Neural progenitor cell (in vitro differentiated cells): ENCODE measurements at regions not wholly inside any gene's neighbourhood (a gene's known extent, or its start where the extent isn't known, plus 50 kb on each side); places are given as distances from the start of the nearest gene placed in this dataset.

ENCODE experiments used
- DNase-seq: peaks from one replicate; pipeline ENCODE4 v3.0.0-alpha.2; 2016; ENCODE audit warnings: low spot score
- H2AFZ ChIP-seq: fragments of 200-600 bp; sonication (generic); replicated peaks from 2 replicates; pipeline ENCODE4 v1.6.1; 2016; ENCODE audit warnings: antibody characterized with exemption
- H3F3A ChIP-seq: fragments of 200-600 bp; sonication (generic); 2 replicates; pipeline ENCODE4 v1.6.1; 2016; ENCODE audit warnings: antibody characterized with exemption, low read depth
- H3K27ac ChIP-seq: fragments of 200-600 bp; sonication (generic); 2 replicates; pipeline ENCODE4 v1.5.1; 2016; ENCODE audit warnings: mild to moderate bottlenecking
- H3K27me3 ChIP-seq: fragments of 200-600 bp; sonication (generic); 2 replicates; pipeline ENCODE4 v1.6.1; 2016; ENCODE audit warnings: mild to moderate bottlenecking, moderate library complexity
- H3K36me3 ChIP-seq: fragments of 200-600 bp; sonication (generic); 2 replicates; pipeline ENCODE4 v1.5.1; 2016
- H3K4me1 ChIP-seq: fragments of 200-600 bp; sonication (generic); 2 replicates; pipeline ENCODE4 v1.6.1; 2016; ENCODE audit warnings: mixed run types
- H3K4me2 ChIP-seq: fragments of 200-600 bp; sonication (generic); 2 replicates; pipeline ENCODE4 v1.6.1; 2016
- H3K4me3 ChIP-seq: fragments of 200-600 bp; sonication (generic); 2 replicates; pipeline ENCODE4 v1.5.1; 2016
- H3K79me2 ChIP-seq: fragments of 200-600 bp; sonication (generic); 2 replicates; pipeline ENCODE4 v1.6.1; 2016; ENCODE audit warnings: low read depth
- H3K9ac ChIP-seq: fragments of 200-600 bp; sonication (generic); 2 replicates; pipeline ENCODE4 v1.6.1; 2016
- H3K9me3 ChIP-seq: fragments of 200-600 bp; sonication (generic); 2 replicates; pipeline ENCODE4 v1.5.1; 2016; ENCODE audit warnings: low read depth
- H4K20me1 ChIP-seq: fragments of 200-600 bp; sonication (generic); 2 replicates; pipeline ENCODE4 v1.6.1; 2016; ENCODE audit warnings: low read depth
- H3K27ac Mint-ChIP-seq: 3 replicates; pipeline ENCODE4 v1.8.0; 2021; ENCODE audit warnings: mixed read lengths
- H3K27me3 Mint-ChIP-seq: 2 replicates; pipeline ENCODE4 v1.8.0; 2022; ENCODE audit warnings: low read depth, mild to moderate bottlenecking, inconsistent platforms, moderate library complexity, mixed read lengths; ENCODE audit not compliant: insufficient read depth
- H3K36me3 Mint-ChIP-seq: 3 replicates; pipeline ENCODE4 v1.8.0; 2021; ENCODE audit warnings: mixed read lengths
- H3K4me1 Mint-ChIP-seq: 3 replicates; pipeline ENCODE4 v1.8.0; 2021; ENCODE audit warnings: mixed read lengths
- H3K4me3 Mint-ChIP-seq: 3 replicates; pipeline ENCODE4 v1.8.0; 2021; ENCODE audit warnings: mild to moderate bottlenecking, moderate library complexity, mixed read lengths
- H3K9me3 Mint-ChIP-seq: 3 replicates; pipeline ENCODE4 v1.8.0; 2020; ENCODE audit warnings: mixed read lengths
- EZH2 ChIP-seq: fragments of 200-600 bp; sonication (generic); IDR thresholded peaks from 2 replicates; pipeline ENCODE4 v1.6.1; 2017; ENCODE audit warnings: antibody characterized with exemption, mild to moderate bottlenecking, moderate library complexity
- EZH2phosphoT487 ChIP-seq: fragments of 200-600 bp; sonication (generic); IDR thresholded peaks from 2 replicates; pipeline ENCODE4 v1.6.1; 2017; ENCODE audit warnings: antibody characterized with exemption
- TF ChIP-seq, protein P1 (sequence below): fragments of 200-600 bp; sonication (generic); IDR thresholded peaks from 2 replicates; pipeline ENCODE4 v1.5.1; 2017; ENCODE audit warnings: antibody characterized with exemption, mild to moderate bottlenecking

DNA sequence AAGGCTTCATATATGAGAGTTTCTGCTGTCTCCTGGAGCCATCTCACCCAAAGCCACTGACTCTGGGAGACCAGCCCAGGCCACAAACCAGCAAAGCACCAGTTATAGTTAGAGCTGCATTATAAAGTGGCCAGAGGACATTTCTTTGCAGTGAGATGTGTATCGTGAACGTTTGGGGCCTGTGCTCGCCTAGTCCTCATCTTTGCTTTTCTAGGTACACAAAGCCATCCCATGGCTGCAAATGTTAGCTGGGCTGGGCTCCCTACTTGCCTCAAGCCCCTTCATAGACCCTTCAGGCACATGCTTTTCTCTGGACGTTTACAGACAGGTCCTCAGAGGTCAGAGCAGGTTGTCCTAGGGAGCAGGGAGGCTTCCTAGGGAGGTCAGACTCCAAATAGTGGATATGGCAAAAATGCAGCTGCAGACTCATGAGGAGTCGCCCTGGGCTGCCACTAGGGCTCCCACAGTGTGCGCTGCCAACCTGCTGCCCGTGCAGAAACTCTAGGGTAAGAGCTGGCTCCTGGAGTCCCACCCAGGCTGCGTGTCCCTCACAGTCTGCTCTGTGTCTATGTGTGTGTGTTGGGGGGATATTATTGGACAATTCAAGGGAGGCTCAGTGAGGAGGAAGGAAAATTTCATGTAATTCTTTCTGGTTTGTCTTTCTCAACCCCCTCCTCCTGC is 141.0 kb downstream of the RPIA start:
- Mint-ChIP-seq H3K27me3 (no peaks in the 10 kb centered on the region), H3K4me3 (no peak overlapping the region), H3K27ac (no peak overlapping the region), H3K36me3 (no peaks in the 10 kb centered on the region), H3K4me1 (peaks cover 2% of the 10 kb centered on the region), H3K9me3 (no peaks in the 10 kb centered on the region)
- Histone ChIP-seq H3K4me1 (no peaks in the 10 kb centered on the region), H3K79me2 (no peaks in the 10 kb centered on the region), H3K27me3 (no peaks in the 10 kb centered on the region), H3K4me3 (no peak overlapping the region), H3K9ac (no peak overlapping the region), H3K9me3 (peaks cover 32% of the 10 kb centered on the region), H3F3A (no peaks in the 10 kb centered on the region), H4K20me1 (no peaks in the 10 kb centered on the region), H2AFZ (no peak overlapping the region), H3K4me2 (no peak overlapping the region), H3K36me3 (no peaks in the 10 kb centered on the region), H3K27ac (no peak overlapping the region)
- DNase-seq: no peak
- TF ChIP-seq, protein P1, sequence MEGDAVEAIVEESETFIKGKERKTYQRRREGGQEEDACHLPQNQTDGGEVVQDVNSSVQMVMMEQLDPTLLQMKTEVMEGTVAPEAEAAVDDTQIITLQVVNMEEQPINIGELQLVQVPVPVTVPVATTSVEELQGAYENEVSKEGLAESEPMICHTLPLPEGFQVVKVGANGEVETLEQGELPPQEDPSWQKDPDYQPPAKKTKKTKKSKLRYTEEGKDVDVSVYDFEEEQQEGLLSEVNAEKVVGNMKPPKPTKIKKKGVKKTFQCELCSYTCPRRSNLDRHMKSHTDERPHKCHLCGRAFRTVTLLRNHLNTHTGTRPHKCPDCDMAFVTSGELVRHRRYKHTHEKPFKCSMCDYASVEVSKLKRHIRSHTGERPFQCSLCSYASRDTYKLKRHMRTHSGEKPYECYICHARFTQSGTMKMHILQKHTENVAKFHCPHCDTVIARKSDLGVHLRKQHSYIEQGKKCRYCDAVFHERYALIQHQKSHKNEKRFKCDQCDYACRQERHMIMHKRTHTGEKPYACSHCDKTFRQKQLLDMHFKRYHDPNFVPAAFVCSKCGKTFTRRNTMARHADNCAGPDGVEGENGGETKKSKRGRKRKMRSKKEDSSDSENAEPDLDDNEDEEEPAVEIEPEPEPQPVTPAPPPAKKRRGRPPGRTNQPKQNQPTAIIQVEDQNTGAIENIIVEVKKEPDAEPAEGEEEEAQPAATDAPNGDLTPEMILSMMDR: no peak

DNA sequence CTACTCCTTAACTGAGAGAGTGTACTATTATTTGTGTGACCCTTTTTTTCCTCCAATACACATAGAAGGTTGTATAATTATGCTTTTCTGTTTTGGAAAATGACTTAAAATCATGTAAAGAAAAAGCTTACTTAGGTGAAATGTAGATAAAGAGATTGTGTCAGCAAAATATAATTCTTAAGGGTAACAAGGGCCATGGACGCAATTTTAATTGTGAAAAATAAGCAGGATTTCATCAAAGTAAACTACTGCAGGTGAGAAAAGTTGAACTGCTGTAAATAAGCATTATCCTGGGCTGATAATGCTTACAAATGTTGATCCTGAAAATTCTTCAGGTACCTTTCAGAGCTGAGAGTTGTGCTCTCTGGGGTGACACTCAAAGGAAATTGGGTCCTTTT is 141.5 kb downstream of the RPIA start:
- no peak overlapping the region for H3K9ac ChIP-seq
- no peak overlapping the region for H3K4me2 ChIP-seq
- no peaks in the 10 kb centered on the region for H3K79me2 ChIP-seq
- H3K36me3 ChIP-seq: no peaks in the 10 kb centered on the region
- H3K27me3 ChIP-seq: no peaks in the 10 kb centered on the region
- Mint-ChIP-seq H3K27ac (no peak overlapping the region), H3K4me3 (no peak overlapping the region), H3K9me3 (no peaks in the 10 kb centered on the region), H3K36me3 (no peaks in the 10 kb centered on the region), H3K27me3 (no peaks in the 10 kb centered on the region), H3K4me1 (peaks cover 2% of the 10 kb centered on the region)
- H3K9me3 ChIP-seq: peaks cover 34% of the 10 kb centered on the region
- no peak for DNase-seq
- H3F3A ChIP-seq: no peaks in the 10 kb centered on the region
- H2AFZ ChIP-seq: no peak overlapping the region
- no peaks in the 10 kb centered on the region for H3K4me1 ChIP-seq
- H3K27ac ChIP-seq: no peak overlapping the region
- H3K4me3 ChIP-seq: no peak overlapping the region
- no peaks in the 10 kb centered on the region for H4K20me1 ChIP-seq
- TF ChIP-seq EZH2phosphoT487 (no peak), EZH2 (no peak)
- TF ChIP-seq, protein P1: no peak

DNA sequence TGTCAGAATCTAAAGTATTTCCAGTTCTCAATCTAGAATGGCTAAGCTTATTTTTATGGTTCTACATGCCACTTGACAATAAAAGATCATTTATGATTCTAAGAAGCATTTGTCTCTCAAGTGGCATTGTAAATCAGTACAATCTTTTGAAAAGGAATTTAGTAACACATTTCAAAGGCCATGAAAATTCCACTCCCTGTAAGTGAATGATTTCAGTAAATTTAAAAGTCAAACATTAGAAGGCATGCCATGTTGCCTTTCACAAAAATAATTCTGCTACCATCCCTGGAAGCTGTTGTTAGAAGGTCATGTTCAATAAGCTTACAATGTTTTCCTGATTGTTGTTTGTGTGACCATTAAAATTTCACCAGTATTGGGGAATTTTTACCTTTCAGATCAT is 142.9 kb downstream of the RPIA start:
- Mint-ChIP-seq H3K27me3 (no peaks in the 10 kb centered on the region), H3K4me3 (no peak overlapping the region), H3K4me1 (no peaks in the 10 kb centered on the region), H3K9me3 (no peaks in the 10 kb centered on the region), H3K36me3 (no peaks in the 10 kb centered on the region), H3K27ac (no peak overlapping the region)
- Histone ChIP-seq H2AFZ (no peak overlapping the region), H3K36me3 (no peaks in the 10 kb centered on the region), H3K4me1 (no peaks in the 10 kb centered on the region), H3F3A (no peaks in the 10 kb centered on the region), H3K79me2 (no peaks in the 10 kb centered on the region), H3K9ac (no peak overlapping the region), H3K4me2 (no peak overlapping the region), H4K20me1 (no peaks in the 10 kb centered on the region), H3K27me3 (no peaks in the 10 kb centered on the region), H3K4me3 (no peak overlapping the region), H3K9me3 (peaks cover 45% of the 10 kb centered on the region), H3K27ac (no peak overlapping the region)
- TF ChIP-seq, protein P1: no peak
- no peak for TF ChIP-seq EZH2phosphoT487
- no peak for TF ChIP-seq EZH2
- DNase-seq: no peak
